IMR-90 (cell line): ENCODE measurements at regions not wholly inside any gene's neighbourhood (a gene's known extent, or its start where the extent isn't known, plus 50 kb on each side); places are given as distances from the start of the nearest gene placed in this dataset.

Experiments used
- ATAC-seq: fragments of 200-7000 bp; cut with Tn5 transposase; 2 replicates; pipeline ENCODE4 v1.9.1; 2020; ENCODE audit warnings: low read depth, mild to moderate bottlenecking, moderate library complexity
- BruUV-seq: library from RNA; stranded (reverse); fragments of 400-500 nt; replicated peaks from 2 replicates; lab custom pipeline; 2021; lab: Mats Ljungman, UMichigan
- CTCF ChIA-PET: fragments of 300-600 bp; formaldehyde crosslinking; extraction: SDS; loops from one replicate; lab custom pipeline; 2021; ENCODE audit warnings: antibody characterized with exemption; lab: Yijun Ruan, JAX
- POLR2A ChIA-PET: fragments of 300-600 bp; sonication (Branson Sonifier 250); formaldehyde crosslinking; loops from one replicate; lab custom pipeline; 2022; ENCODE audit warnings: antibody characterized with exemption; ENCODE audit not compliant: unreplicated experiment; lab: Charles Lee
- DNase-seq: peaks from one replicate; pipeline ENCODE4 v3.0.0; 2013
- H2AFZ ChIP-seq: replicated peaks from 2 replicates; pipeline ENCODE3; 2013; ENCODE audit warnings: low read length, mild to moderate bottlenecking; ENCODE audit not compliant: poor library complexity
- H2AK5ac ChIP-seq: 2 replicates; pipeline ENCODE4 v1.6.1; 2013; ENCODE audit warnings: low read depth, low read length, inconsistent platforms
- H2AK9ac ChIP-seq: replicated peaks from 2 replicates; pipeline ENCODE3; 2013; ENCODE audit warnings: mild to moderate bottlenecking, low read depth, low read length, moderate library complexity; ENCODE audit not compliant: poor library complexity
- H2BK120ac ChIP-seq: 2 replicates; pipeline ENCODE4 v1.6.1; 2013; ENCODE audit warnings: low read depth, low read length, inconsistent platforms
- H2BK15ac ChIP-seq: 3 replicates; pipeline ENCODE4 v1.6.1; 2013; ENCODE audit warnings: low read depth, low read length, inconsistent platforms
- H2BK20ac ChIP-seq: 2 replicates; pipeline ENCODE4 v1.6.1; 2013; ENCODE audit warnings: low read depth, mild to moderate bottlenecking, inconsistent platforms, low read length, moderate library complexity
- H2BK5ac ChIP-seq: 2 replicates; pipeline ENCODE4 v1.6.1; 2013; ENCODE audit warnings: mild to moderate bottlenecking, low read depth, low read length, inconsistent platforms; ENCODE audit not compliant: poor library complexity, severe bottlenecking
- H3K14ac ChIP-seq: replicated peaks from 2 replicates; pipeline ENCODE4 v1.6.1; 2013; ENCODE audit warnings: low read depth, low read length, inconsistent platforms
- H3K18ac ChIP-seq: 2 replicates; pipeline ENCODE4 v1.6.1; 2013; ENCODE audit warnings: low read depth, low read length, control low read depth
- H3K23ac ChIP-seq: 2 replicates; pipeline ENCODE4 v1.6.1; 2013; ENCODE audit warnings: low read depth, low read length, inconsistent platforms
- H3K27ac ChIP-seq: 2 replicates; pipeline ENCODE4 v1.5.1; 2013; ENCODE audit warnings: mild to moderate bottlenecking, control low read depth, low read length; ENCODE audit not compliant: insufficient read depth
- H3K27me3 ChIP-seq: 2 replicates; pipeline ENCODE4 v1.6.1; 2013; ENCODE audit warnings: low read length; ENCODE audit not compliant: control insufficient read depth, insufficient read depth
- H3K36me3 ChIP-seq: 2 replicates; pipeline ENCODE4 v1.6.1; 2013; ENCODE audit warnings: low read length, mixed read lengths; ENCODE audit not compliant: control insufficient read depth, insufficient read depth
- H3K4ac ChIP-seq: 2 replicates; pipeline ENCODE4 v1.6.1; 2013; ENCODE audit warnings: low read depth, low read length, inconsistent platforms
- H3K4me1 ChIP-seq: 2 replicates; pipeline ENCODE4 v1.6.1; 2013; ENCODE audit warnings: low read length, mixed read lengths; ENCODE audit not compliant: control insufficient read depth, insufficient read depth
- H3K4me2 ChIP-seq: 2 replicates; pipeline ENCODE4 v1.6.1; 2013; ENCODE audit warnings: low read depth, mild to moderate bottlenecking, control low read depth, low read length, moderate library complexity
- H3K4me3 ChIP-seq: 2 replicates; pipeline ENCODE4 v1.5.1; 2013; ENCODE audit warnings: low read depth, mild to moderate bottlenecking, control low read depth, low read length, moderate library complexity; ENCODE audit not compliant: insufficient read depth
- H3K56ac ChIP-seq: 2 replicates; pipeline ENCODE4 v1.6.1; 2013; ENCODE audit warnings: low read length, inconsistent platforms; ENCODE audit not compliant: insufficient read depth; ENCODE audit errors: extremely low read depth
- H3K79me1 ChIP-seq, 2 experiments: 2 replicates each; pipeline ENCODE4 v1.6.1; 2013; ENCODE audit warnings: low read length in 2 of 2, inconsistent platforms in 1 of 2, low read depth in 1 of 2
- H3K9ac ChIP-seq: 2 replicates; pipeline ENCODE4 v1.6.1; 2013; ENCODE audit warnings: low read depth, low read length, control low read depth
- H3K9me1 ChIP-seq: 2 replicates; pipeline ENCODE4 v1.6.1; 2013; ENCODE audit warnings: low read length, inconsistent platforms; ENCODE audit not compliant: insufficient read depth
- H3K9me3 ChIP-seq: 2 replicates; pipeline ENCODE4 v1.6.1; 2013; ENCODE audit warnings: low read length; ENCODE audit not compliant: control insufficient read depth, insufficient read depth
- H4K20me1 ChIP-seq: 2 replicates; pipeline ENCODE4 v1.6.1; 2013; ENCODE audit warnings: low read length, inconsistent platforms; ENCODE audit not compliant: insufficient read depth
- H4K5ac ChIP-seq: 2 replicates; pipeline ENCODE4 v1.6.1; 2013; ENCODE audit warnings: mild to moderate bottlenecking, low read depth, low read length, control low read depth
- H4K8ac ChIP-seq, 2 experiments: 2 replicates each; pipeline ENCODE4 v1.6.1; 2013; ENCODE audit warnings: low read depth in 2 of 2, low read length in 2 of 2, control low read depth in 1 of 2, inconsistent platforms in 1 of 2
- H4K91ac ChIP-seq: 2 replicates; pipeline ENCODE4 v1.6.1; 2013; ENCODE audit warnings: low read depth, low read length, inconsistent platforms; ENCODE audit not compliant: insufficient read depth
- BHLHE40 ChIP-seq: fragments of 150-350 bp; IDR thresholded peaks from 2 replicates; pipeline ENCODE4 v1.6.1; 2016; ENCODE audit warnings: mild to moderate bottlenecking, low read depth, low read length
- CEBPB ChIP-seq: IDR thresholded peaks from 2 replicates; pipeline ENCODE4 v1.6.1; 2012; ENCODE audit warnings: low read depth, low read length, improper control_type of control experiment
- CHD1 ChIP-seq: IDR thresholded peaks from 2 replicates; pipeline ENCODE4 v1.6.1; 2012; ENCODE audit warnings: low read depth, low read length, improper control_type of control experiment
- FOS ChIP-seq: fragments of 150-350 bp; IDR thresholded peaks from 2 replicates; pipeline ENCODE4 v1.6.1; 2016; ENCODE audit warnings: low read depth, low read length
- MAFK ChIP-seq: IDR thresholded peaks from 2 replicates; pipeline ENCODE4 v1.6.1; 2012; ENCODE audit warnings: low read depth, low read length, improper control_type of control experiment
- MAZ ChIP-seq: IDR thresholded peaks from 2 replicates; pipeline ENCODE4 v1.6.1; 2012; ENCODE audit warnings: low read depth, mild to moderate bottlenecking, low read length, improper control_type of control experiment, moderate library complexity, borderline replicate concordance
- MXI1 ChIP-seq: IDR thresholded peaks from 2 replicates; pipeline ENCODE4 v1.6.1; 2012; ENCODE audit warnings: low read depth, mild to moderate bottlenecking, low read length, moderate library complexity, borderline replicate concordance
- NFE2L2 ChIP-seq: fragments of 150-350 bp; IDR thresholded peaks from 2 replicates; pipeline ENCODE4 v1.6.1; 2016; ENCODE audit warnings: low read depth, mild to moderate bottlenecking, low read length
- POLR2A ChIP-seq: IDR thresholded peaks from 2 replicates; pipeline ENCODE4 v1.6.1; 2012; ENCODE audit warnings: mild to moderate bottlenecking, low read depth, low read length
- RAD21 ChIP-seq: IDR thresholded peaks from 2 replicates; pipeline ENCODE4 v1.6.1; 2012; ENCODE audit warnings: low read length, improper control_type of control experiment
- RCOR1 ChIP-seq: IDR thresholded peaks from 2 replicates; pipeline ENCODE4 v1.6.1; 2012; ENCODE audit warnings: mild to moderate bottlenecking, low read length, improper control_type of control experiment; ENCODE audit not compliant: insufficient replicate concordance
- RFX5 ChIP-seq: IDR thresholded peaks from 2 replicates; pipeline ENCODE4 v1.8.0; 2012; ENCODE audit warnings: low read depth, mild to moderate bottlenecking, low read length, moderate library complexity
- SMC3 ChIP-seq: fragments of 150-350 bp; IDR thresholded peaks from 2 replicates; pipeline ENCODE4 v1.6.1; 2016; ENCODE audit warnings: low read depth, mild to moderate bottlenecking, antibody characterized with exemption, low read length, moderate library complexity
- dilution Hi-C: fragments of 300-500 bp; cut with HindIII; formaldehyde crosslinking; loops from one replicate; pipeline ENCODE4 v1.14.3; 2018; ENCODE audit warnings: low sequenced_read_pairs; ENCODE audit not compliant: unreplicated experiment
- in situ Hi-C: fragments of 300-500 bp; cut with MboI; formaldehyde crosslinking; loops from 3 replicates; pipeline ENCODE4 v1.14.3; 2019; ENCODE audit warnings: low sequenced_read_pairs, inconsistent platforms, mixed read lengths
- intact Hi-C: fragments of 100-400 bp; cut with micrococcal nuclease; formaldehyde crosslinking; loops from 2 replicates; pipeline ENCODE4 v1.10.0; 2022
- TF ChIP-seq, protein P1 (sequence below): fragments of 150-350 bp; IDR thresholded peaks from 2 replicates; pipeline ENCODE4 v1.6.1; 2016; ENCODE audit warnings: low read depth, mild to moderate bottlenecking, low read length, moderate library complexity, borderline replicate concordance
- TF ChIP-seq, protein P2 (sequence below): fragments of 150-350 bp; IDR thresholded peaks from 2 replicates; pipeline ENCODE4 v1.6.1; 2017; ENCODE audit warnings: mild to moderate bottlenecking, antibody characterized with exemption, low read length, low read depth
- TF ChIP-seq, protein P3 (sequence below): conservative IDR thresholded peaks from 2 replicates; pipeline ENCODE4 v1.5.1; 2012; ENCODE audit warnings: mild to moderate bottlenecking, low read depth, low read length, improper control_type of control experiment

DNA sequence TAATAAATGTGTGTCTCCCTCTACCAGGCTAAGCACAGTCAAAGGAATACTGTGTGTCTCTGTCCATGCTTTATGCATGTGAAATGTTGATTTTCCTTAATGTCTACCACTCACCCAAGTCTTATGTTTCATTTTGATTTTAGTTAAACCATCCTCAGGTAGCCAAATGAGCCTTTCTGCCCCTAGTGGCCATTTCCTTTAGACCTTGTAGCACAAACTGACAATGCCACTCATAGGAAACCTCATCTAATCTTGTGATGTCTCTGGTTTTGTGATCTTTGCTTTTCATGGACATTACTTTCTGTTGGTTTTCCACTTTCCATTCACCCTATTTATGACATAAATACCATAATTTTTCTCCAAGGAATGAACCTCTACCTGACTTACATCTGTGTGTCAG is 820.8 kb downstream of the MAT2B start:
- no peaks in the 10 kb centered on the region for H3K36me3 ChIP-seq
- no peak overlapping the region for H4K5ac ChIP-seq
- H2BK20ac ChIP-seq: no peak overlapping the region
- no peak overlapping the region for H3K4ac ChIP-seq
- H2AK5ac ChIP-seq: no peak overlapping the region
- no peak overlapping the region for H2BK120ac ChIP-seq
- H4K20me1 ChIP-seq: no peaks in the 10 kb centered on the region
- DNase-seq: no peak
- H3K14ac ChIP-seq: no peak overlapping the region
- in situ Hi-C loops (no loop called here), intact Hi-C loops (no loop called here), dilution Hi-C loops (no loop called here)
- ChIA-PET POLR2A (no interaction called here), CTCF (no interaction called here)
- no TSS peak for BruUV-seq
- no peak overlapping the region for H4K8ac ChIP-seq
- no peak overlapping the region for H3K18ac ChIP-seq
- H2AK9ac ChIP-seq: no peak overlapping the region
- no peaks in the 10 kb centered on the region for H3K79me1 ChIP-seq
- no peaks in the 10 kb centered on the region for H3K4me1 ChIP-seq
- H3K4me2 ChIP-seq: no peak overlapping the region
- H3K9ac ChIP-seq: no peak overlapping the region
- TF ChIP-seq, protein P1, sequence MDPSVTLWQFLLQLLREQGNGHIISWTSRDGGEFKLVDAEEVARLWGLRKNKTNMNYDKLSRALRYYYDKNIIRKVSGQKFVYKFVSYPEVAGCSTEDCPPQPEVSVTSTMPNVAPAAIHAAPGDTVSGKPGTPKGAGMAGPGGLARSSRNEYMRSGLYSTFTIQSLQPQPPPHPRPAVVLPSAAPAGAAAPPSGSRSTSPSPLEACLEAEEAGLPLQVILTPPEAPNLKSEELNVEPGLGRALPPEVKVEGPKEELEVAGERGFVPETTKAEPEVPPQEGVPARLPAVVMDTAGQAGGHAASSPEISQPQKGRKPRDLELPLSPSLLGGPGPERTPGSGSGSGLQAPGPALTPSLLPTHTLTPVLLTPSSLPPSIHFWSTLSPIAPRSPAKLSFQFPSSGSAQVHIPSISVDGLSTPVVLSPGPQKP: no peak
- TF ChIP-seq MXI1 (no peak), NFE2L2 (no peak), MAZ (no peak), RFX5 (no peak), CHD1 (no peak), BHLHE40 (no peak), SMC3 (no peak), RCOR1 (no peak), CEBPB (no peak), RAD21 (no peak), POLR2A (no peak), MAFK (no peak), FOS (no peak)
- TF ChIP-seq, protein P2, sequence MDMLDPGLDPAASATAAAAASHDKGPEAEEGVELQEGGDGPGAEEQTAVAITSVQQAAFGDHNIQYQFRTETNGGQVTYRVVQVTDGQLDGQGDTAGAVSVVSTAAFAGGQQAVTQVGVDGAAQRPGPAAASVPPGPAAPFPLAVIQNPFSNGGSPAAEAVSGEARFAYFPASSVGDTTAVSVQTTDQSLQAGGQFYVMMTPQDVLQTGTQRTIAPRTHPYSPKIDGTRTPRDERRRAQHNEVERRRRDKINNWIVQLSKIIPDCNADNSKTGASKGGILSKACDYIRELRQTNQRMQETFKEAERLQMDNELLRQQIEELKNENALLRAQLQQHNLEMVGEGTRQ: no peak
- TF ChIP-seq, protein P3, sequence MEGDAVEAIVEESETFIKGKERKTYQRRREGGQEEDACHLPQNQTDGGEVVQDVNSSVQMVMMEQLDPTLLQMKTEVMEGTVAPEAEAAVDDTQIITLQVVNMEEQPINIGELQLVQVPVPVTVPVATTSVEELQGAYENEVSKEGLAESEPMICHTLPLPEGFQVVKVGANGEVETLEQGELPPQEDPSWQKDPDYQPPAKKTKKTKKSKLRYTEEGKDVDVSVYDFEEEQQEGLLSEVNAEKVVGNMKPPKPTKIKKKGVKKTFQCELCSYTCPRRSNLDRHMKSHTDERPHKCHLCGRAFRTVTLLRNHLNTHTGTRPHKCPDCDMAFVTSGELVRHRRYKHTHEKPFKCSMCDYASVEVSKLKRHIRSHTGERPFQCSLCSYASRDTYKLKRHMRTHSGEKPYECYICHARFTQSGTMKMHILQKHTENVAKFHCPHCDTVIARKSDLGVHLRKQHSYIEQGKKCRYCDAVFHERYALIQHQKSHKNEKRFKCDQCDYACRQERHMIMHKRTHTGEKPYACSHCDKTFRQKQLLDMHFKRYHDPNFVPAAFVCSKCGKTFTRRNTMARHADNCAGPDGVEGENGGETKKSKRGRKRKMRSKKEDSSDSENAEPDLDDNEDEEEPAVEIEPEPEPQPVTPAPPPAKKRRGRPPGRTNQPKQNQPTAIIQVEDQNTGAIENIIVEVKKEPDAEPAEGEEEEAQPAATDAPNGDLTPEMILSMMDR: no peak
- no peak overlapping the region for H3K56ac ChIP-seq
- no peaks in the 10 kb centered on the region for H3K27me3 ChIP-seq
- ATAC-seq: no peak
- H3K23ac ChIP-seq: no peak overlapping the region
- H2BK5ac ChIP-seq: no peak overlapping the region
- no peak overlapping the region for H4K91ac ChIP-seq
- H3K4me3 ChIP-seq: no peak overlapping the region
- no peak overlapping the region for H2BK15ac ChIP-seq
- no peak overlapping the region for H3K27ac ChIP-seq
- H3K9me3 ChIP-seq: peaks cover 3% of the 10 kb centered on the region; the same call in 1 of the 2 replicates
- H3K9me1 ChIP-seq: no peaks in the 10 kb centered on the region
- H2AFZ ChIP-seq: no peak overlapping the region
